Fibroblast of villous mesenchyme (primary cell): ENCODE measurements at regions not wholly inside any gene's neighbourhood (a gene's known extent, or its start where the extent isn't known, plus 50 kb on each side); places are given as distances from the start of the nearest gene placed in this dataset.

ENCODE experiments used
- DNase-seq: peaks from one replicate; pipeline ENCODE4 v3.0.0-alpha.2; 2010; ENCODE audit warnings: low read depth
- H3K4me3 ChIP-seq: 2 replicates; pipeline ENCODE4 v1.5.1; 2011; ENCODE audit warnings: low read depth, mild to moderate bottlenecking, low read length
- CTCF ChIP-seq: IDR thresholded peaks from 2 replicates; pipeline ENCODE4 v1.5.1; 2012; ENCODE audit warnings: low read depth, mild to moderate bottlenecking, low read length; ENCODE audit not compliant: insufficient read depth

GRCh38 chr7:46738165-46738564, 817.1 kb upstream of the IGFBP3 start:
- H3K4me3 ChIP-seq, result no peak overlapping the region
- no peak for TF ChIP-seq CTCF
- DNase-seq, result no peak

GRCh38 chr7:46725838-46726237, 804.8 kb upstream of the IGFBP3 start:
- no peak for DNase-seq
- no peak for TF ChIP-seq CTCF
- H3K4me3 ChIP-seq, result no peak overlapping the region

GRCh38 chr7:46725136-46725535, 804.1 kb upstream of the IGFBP3 start:
- no peak for DNase-seq
- TF ChIP-seq CTCF, result no peak
- H3K4me3 ChIP-seq, result no peak overlapping the region

GRCh38 chr7:46723742-46724141, 802.7 kb upstream of the IGFBP3 start:
- no peak for DNase-seq
- no peak for TF ChIP-seq CTCF
- H3K4me3 ChIP-seq, result no peak overlapping the region

GRCh38 chr7:46723003-46723402, 801.9 kb upstream of the IGFBP3 start:
- no peak overlapping the region for H3K4me3 ChIP-seq
- TF ChIP-seq CTCF, result no peak
- no peak for DNase-seq

GRCh38 chr7:46720761-46721160, 799.7 kb upstream of the IGFBP3 start:
- TF ChIP-seq CTCF, result no peak
- H3K4me3 ChIP-seq, result no peak overlapping the region
- no peak for DNase-seq

- DNase-seq, result no peak
- TF ChIP-seq CTCF, result no peak
- H3K4me3 ChIP-seq, result no peak overlapping the region
These were observed 798.5 kb upstream of the IGFBP3 start for GRCh38 chr7:46719616-46720015.
